NCI-H226 (cell line): ENCODE measurements at regions not wholly inside any gene's neighbourhood (a gene's known extent, or its start where the extent isn't known, plus 50 kb on each side); places are given as distances from the start of the nearest gene placed in this dataset.
"Not testable (repeated sequence)": the region's sequence is repeated elsewhere in the genome, so short reads cannot be mapped to it uniquely, and the experiment has no call there.

Experiments
- DNase-seq: peaks from one replicate; pipeline ENCODE4 v3.0.0-alpha.2; 2015

GRCh38 chr2:19089476-19089875 lies 268.9 kb downstream of the OSR1 start:
- DNase-seq, result not testable (repeated sequence)

- DNase-seq, result no peak
Observed at GRCh38 chr2:19086231-19086651, 272.2 kb downstream of the OSR1 start.

GRCh38 chr2:19078709-19079108 lies 279.7 kb downstream of the OSR1 start:
- no peak for DNase-seq

GRCh38 chr2:19073522-19073921 lies 284.9 kb downstream of the OSR1 start:
- DNase-seq, result peak; percentile 76

- DNase-seq, result no peak
Observed at GRCh38 chr2:19072161-19072560, 286.3 kb downstream of the OSR1 start.

- no peak for DNase-seq
Observed at GRCh38 chr2:19070886-19071285, 287.5 kb downstream of the OSR1 start.

- DNase-seq, result no peak
Observed at GRCh38 chr2:19068206-19068605, 290.2 kb downstream of the OSR1 start.

GRCh38 chr2:19062370-19062769 lies 296.1 kb downstream of the OSR1 start:
- DNase-seq, result no peak

- peak; percentile 56 for DNase-seq
Observed at GRCh38 chr2:19059076-19059475, 299.3 kb downstream of the OSR1 start.

GRCh38 chr2:19051203-19051831 lies 307.1 kb downstream of the OSR1 start:
- no peak for DNase-seq

GRCh38 chr2:19050354-19050753 lies 308.1 kb downstream of the OSR1 start:
- DNase-seq, result no peak

- DNase-seq, result peak; percentile 7
Observed at GRCh38 chr2:19048593-19049266, 309.7 kb downstream of the OSR1 start.

GRCh38 chr2:19046986-19047780 lies 311.2 kb downstream of the OSR1 start:
- DNase-seq, result no peak

GRCh38 chr2:19045151-19045550 lies 313.3 kb downstream of the OSR1 start:
- DNase-seq, result no peak

GRCh38 chr2:19043893-19044292 lies 314.5 kb downstream of the OSR1 start:
- no peak for DNase-seq

- no peak for DNase-seq
Observed at GRCh38 chr2:19041434-19042041, 316.9 kb downstream of the OSR1 start.

- peak; percentile 80 for DNase-seq
Observed at GRCh38 chr2:19038071-19039015, 320.1 kb downstream of the OSR1 start.

GRCh38 chr2:19036091-19036490 lies 322.3 kb downstream of the OSR1 start:
- DNase-seq, result no peak

GRCh38 chr2:19035238-19035637 lies 323.2 kb downstream of the OSR1 start:
- DNase-seq, result no peak

- DNase-seq, result no peak
Observed at GRCh38 chr2:19033240-19033639, 325.2 kb downstream of the OSR1 start.

- DNase-seq, result no peak
Observed at GRCh38 chr2:19031642-19032041, 326.8 kb downstream of the OSR1 start.

- no peak for DNase-seq
Observed at GRCh38 chr2:19029655-19030054, 328.8 kb downstream of the OSR1 start.
